ENCODE measurements at regions not wholly inside any gene's neighbourhood (a gene's known extent, or its start where the extent isn't known, plus 50 kb on each side); places are given as distances from the start of the nearest gene placed in this dataset.

DNA sequence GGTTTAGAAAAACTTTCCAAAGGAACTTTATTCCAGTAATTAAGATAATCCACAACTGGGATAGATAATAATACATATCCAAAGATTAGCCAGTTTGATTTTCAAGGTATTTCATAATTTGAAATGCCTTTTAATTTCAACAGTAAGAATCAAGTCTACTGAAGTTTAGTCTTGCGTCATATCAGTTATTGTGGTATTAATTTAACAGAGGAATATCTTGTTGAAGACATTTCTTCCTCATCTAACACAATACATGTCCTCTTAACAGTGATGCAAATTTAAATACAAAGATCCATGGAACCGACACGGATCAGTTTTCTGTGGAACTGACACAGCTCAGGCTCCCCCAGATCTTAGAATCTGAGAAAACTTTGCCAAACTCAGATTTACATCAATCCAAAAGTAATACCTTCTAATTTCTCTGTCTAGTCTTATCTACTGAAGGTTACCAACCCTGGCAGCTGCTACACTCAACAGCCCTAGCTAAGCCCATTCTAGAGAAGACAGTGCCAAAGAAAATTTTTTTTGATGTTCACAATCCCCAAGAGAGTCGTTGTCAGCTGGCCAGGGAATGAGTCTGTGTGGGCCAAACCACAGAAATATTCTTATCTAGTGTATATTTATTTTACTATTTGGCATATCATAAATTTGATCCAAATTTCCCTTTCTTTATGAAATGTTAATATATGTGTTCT is 365.2 kb upstream of the MEOX2 start:
- DNase-seq (ENCODE audit: low spot score), result no peak
- H3K4me3 Mint-ChIP-seq (ENCODE audit: unreplicated experiment), result no peak overlapping the region
- H3K9me3 Mint-ChIP-seq (ENCODE audit: low read depth), result peaks cover 2% of the 10 kb centered on the region
- H3K27me3 Mint-ChIP-seq (ENCODE audit: low read depth), result peaks cover 1% of the 10 kb centered on the region
- TF ChIP-seq, protein P1, sequence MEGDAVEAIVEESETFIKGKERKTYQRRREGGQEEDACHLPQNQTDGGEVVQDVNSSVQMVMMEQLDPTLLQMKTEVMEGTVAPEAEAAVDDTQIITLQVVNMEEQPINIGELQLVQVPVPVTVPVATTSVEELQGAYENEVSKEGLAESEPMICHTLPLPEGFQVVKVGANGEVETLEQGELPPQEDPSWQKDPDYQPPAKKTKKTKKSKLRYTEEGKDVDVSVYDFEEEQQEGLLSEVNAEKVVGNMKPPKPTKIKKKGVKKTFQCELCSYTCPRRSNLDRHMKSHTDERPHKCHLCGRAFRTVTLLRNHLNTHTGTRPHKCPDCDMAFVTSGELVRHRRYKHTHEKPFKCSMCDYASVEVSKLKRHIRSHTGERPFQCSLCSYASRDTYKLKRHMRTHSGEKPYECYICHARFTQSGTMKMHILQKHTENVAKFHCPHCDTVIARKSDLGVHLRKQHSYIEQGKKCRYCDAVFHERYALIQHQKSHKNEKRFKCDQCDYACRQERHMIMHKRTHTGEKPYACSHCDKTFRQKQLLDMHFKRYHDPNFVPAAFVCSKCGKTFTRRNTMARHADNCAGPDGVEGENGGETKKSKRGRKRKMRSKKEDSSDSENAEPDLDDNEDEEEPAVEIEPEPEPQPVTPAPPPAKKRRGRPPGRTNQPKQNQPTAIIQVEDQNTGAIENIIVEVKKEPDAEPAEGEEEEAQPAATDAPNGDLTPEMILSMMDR (IDR thresholded peaks at IDR 0.05), result no peak
- no peak overlapping the region for H3K27ac Mint-ChIP-seq (ENCODE audit: unreplicated experiment)
- H3K36me3 Mint-ChIP-seq (ENCODE audit: low read depth), result peaks cover under 1% of the 10 kb centered on the region
- peaks cover 9% of the 10 kb centered on the region for H3K4me1 Mint-ChIP-seq (ENCODE audit: low read depth)

DNA sequence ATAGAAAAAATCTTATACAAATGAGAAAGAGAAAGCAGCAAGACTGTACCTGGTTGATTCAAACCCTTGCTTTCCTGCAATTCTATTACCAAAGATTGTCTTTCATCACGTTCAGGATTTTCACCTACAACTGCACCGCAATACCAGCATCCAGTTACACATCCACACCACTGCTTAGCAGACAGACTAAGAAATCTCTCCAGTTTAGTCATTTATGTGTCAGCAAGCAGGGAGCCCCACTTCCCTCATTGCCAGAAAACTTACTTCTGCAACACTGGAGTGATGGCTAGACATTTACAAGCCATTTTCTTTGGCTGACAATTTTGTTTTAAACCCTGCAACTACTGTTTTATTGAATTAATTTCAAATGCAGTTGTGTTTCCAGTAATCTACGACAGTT is 359.6 kb upstream of the MEOX2 start:
- no peak for DNase-seq (ENCODE audit: low spot score)

DNA sequence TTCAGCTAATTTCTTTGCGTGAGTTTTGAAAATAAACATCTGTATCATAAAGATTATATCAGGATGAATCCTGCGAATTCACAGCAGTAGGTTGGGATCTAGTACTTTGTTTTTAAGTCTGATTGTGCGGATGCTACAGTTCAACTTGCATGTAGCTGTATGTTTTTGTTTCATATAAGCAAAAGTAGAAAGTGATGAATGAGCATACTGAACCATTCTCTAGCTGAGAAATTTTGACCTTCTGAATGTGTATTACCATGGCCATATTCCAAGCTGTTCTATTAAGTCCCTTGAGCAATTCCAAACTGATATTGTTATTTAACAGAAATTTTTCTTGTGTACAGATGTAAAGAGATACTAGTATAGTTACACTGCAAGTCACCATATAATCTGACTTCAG is 358.8 kb upstream of the MEOX2 start:
- TF ChIP-seq, protein P1 (IDR thresholded peaks at IDR 0.05), result no peak
- no peak for DNase-seq (ENCODE audit: low spot score)
- H3K4me1 Mint-ChIP-seq (ENCODE audit: low read depth), result no peaks in the 10 kb centered on the region
- peaks cover 3% of the 10 kb centered on the region for H3K27me3 Mint-ChIP-seq (ENCODE audit: low read depth)
- no peaks in the 10 kb centered on the region for H3K9me3 Mint-ChIP-seq (ENCODE audit: low read depth)
- H3K27ac Mint-ChIP-seq (ENCODE audit: unreplicated experiment), result no peak overlapping the region
- peaks cover 1% of the 10 kb centered on the region for H3K36me3 Mint-ChIP-seq (ENCODE audit: low read depth)
- H3K4me3 Mint-ChIP-seq (ENCODE audit: unreplicated experiment), result no peak overlapping the region

More for the DNA sequence above, 359.6 kb upstream of the MEOX2 start:
- H3K27ac Mint-ChIP-seq (ENCODE audit: unreplicated experiment), result no peak overlapping the region
- H3K36me3 Mint-ChIP-seq (ENCODE audit: low read depth), result peaks cover 1% of the 10 kb centered on the region
- TF ChIP-seq, protein P1 (IDR thresholded peaks at IDR 0.05), result no peak
- H3K27me3 Mint-ChIP-seq (ENCODE audit: low read depth), result peaks cover 3% of the 10 kb centered on the region
- H3K4me3 Mint-ChIP-seq (ENCODE audit: unreplicated experiment), result no peak overlapping the region
- H3K9me3 Mint-ChIP-seq (ENCODE audit: low read depth), result no peaks in the 10 kb centered on the region
- no peaks in the 10 kb centered on the region for H3K4me1 Mint-ChIP-seq (ENCODE audit: low read depth)

DNA sequence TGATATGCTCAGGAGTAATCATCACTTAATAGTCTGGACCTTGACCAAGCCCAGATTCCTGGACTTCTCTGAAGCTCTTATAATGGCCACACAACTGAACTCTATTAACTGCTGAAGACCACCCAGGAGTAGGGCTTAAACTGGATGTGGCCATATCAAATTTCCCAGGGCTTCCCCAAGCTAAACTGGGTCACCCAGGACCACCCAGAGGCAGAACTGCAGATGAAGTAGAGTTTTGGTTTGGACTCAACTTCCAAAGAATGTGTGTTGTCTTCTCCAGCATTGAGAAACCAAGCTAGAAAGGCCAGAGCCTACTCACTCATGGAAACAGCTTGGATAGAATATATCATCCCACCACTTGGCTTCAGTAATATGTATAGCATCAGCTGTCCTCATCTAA is 358.2 kb upstream of the MEOX2 start:
- no peaks in the 10 kb centered on the region for H3K4me1 Mint-ChIP-seq (ENCODE audit: low read depth)
- H3K36me3 Mint-ChIP-seq (ENCODE audit: low read depth), result peaks cover 1% of the 10 kb centered on the region
- DNase-seq (ENCODE audit: low spot score), result no peak
- TF ChIP-seq, protein P1 (IDR thresholded peaks at IDR 0.05), result no peak
- H3K9me3 Mint-ChIP-seq (ENCODE audit: low read depth), result no peaks in the 10 kb centered on the region
- H3K27me3 Mint-ChIP-seq (ENCODE audit: low read depth), result peaks cover 3% of the 10 kb centered on the region
- no peak overlapping the region for H3K27ac Mint-ChIP-seq (ENCODE audit: unreplicated experiment)
- no peak overlapping the region for H3K4me3 Mint-ChIP-seq (ENCODE audit: unreplicated experiment)

DNA sequence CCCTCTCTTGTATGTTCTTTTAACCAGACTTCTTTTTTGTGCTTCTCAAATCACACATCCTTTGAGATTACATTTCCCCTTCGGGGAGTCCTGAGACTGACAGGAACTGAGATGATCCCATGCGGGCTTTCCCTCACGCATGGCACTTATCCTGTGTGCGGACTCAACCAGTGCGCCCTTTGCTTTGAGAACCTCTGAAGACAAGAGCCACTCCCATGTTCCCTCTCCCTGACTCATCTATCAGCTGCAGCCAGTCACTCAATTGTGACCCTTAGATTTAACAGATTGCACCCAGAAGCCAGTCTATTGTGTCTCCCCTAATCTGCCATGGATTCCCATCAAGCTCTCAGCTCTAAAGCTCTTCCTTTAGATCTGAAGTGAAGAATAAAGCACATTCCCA is 353.9 kb upstream of the MEOX2 start:
- no peaks in the 10 kb centered on the region for H3K27me3 Mint-ChIP-seq (ENCODE audit: low read depth)
- no peak overlapping the region for H3K27ac Mint-ChIP-seq (ENCODE audit: unreplicated experiment)
- H3K4me1 Mint-ChIP-seq (ENCODE audit: low read depth), result no peaks in the 10 kb centered on the region
- TF ChIP-seq, protein P1 (IDR thresholded peaks at IDR 0.05), result no peak
- H3K9me3 Mint-ChIP-seq (ENCODE audit: low read depth), result no peaks in the 10 kb centered on the region
- no peak overlapping the region for H3K4me3 Mint-ChIP-seq (ENCODE audit: unreplicated experiment)
- DNase-seq (ENCODE audit: low spot score), result no peak
- H3K36me3 Mint-ChIP-seq (ENCODE audit: low read depth), result no peaks in the 10 kb centered on the region

Data from chondrocyte (in vitro differentiated cells).